GM18502 (cell line): ENCODE measurements at regions not wholly inside any gene's neighbourhood (a gene's known extent, or its start where the extent isn't known, plus 50 kb on each side); places are given as distances from the start of the nearest gene placed in this dataset.
"Not testable (repeated sequence)": the region's sequence is repeated elsewhere in the genome, so short reads cannot be mapped to it uniquely, and the experiment has no call there.

ENCODE experiments used
- ATAC-seq: cut with Tn5 transposase; IDR thresholded peaks from one replicate; pipeline ENCODE4 v1.9.1; 2021; ENCODE audit warnings: mild to moderate bottlenecking; ENCODE audit not compliant: unreplicated experiment, poor library complexity

DNA sequence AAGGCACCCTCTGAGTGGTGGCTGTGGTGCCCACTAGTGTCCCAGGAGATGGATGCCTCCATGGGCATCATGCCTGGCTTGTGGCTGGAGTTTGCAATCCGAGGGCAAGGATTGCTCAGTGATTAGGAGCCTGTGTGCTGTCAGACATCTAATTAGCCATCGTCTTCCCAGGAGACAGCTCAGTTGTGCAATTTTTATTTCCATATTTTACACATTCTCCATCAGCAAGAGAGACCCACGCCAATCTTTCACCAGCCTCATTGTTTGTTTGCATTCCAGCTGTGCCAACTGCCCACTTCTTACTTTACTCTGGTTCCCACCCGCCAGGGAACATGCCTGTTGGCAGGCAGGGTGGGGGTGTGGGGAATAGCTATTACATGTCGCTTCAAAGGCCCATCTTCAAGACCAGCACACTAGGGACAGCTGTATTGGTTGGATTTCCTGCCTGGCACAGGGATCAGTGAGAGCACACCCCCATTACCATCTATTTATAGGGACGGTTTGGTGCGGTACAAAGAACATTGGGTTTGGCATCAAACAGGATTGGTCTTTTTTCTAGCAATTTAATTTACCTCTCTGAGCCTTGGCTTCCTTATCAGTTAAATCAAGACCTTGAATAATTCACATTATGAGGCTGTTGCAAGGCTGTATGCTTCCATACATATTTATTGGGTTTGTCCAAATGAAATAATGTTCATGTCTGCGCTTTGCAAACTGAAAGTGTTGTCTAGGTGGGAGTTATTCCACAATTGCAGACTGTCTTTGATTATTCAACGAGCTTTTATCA is 80.7 kb upstream of the NAV2 start:
- no peak for ATAC-seq

DNA sequence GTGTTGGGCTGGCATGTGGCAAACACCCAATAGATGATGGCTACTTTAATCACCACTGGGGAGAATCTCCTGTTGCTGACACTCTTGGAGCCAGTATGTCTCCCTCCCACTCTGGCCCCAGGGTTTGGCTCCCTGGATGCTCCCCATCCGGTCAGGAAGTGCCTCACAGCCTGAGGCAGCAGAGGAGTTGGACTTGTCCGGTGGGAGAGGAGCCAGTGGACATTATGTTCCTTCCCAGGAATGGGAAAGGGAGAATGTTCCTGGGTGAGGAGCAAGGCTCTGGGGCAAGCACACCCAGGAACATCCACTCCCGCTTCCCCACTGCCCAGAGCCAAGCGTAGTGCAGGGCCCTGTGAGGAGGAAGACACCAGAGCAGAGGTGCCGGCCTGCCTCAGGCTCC is 84.6 kb upstream of the NAV2 start:
- ATAC-seq: no peak

DNA sequence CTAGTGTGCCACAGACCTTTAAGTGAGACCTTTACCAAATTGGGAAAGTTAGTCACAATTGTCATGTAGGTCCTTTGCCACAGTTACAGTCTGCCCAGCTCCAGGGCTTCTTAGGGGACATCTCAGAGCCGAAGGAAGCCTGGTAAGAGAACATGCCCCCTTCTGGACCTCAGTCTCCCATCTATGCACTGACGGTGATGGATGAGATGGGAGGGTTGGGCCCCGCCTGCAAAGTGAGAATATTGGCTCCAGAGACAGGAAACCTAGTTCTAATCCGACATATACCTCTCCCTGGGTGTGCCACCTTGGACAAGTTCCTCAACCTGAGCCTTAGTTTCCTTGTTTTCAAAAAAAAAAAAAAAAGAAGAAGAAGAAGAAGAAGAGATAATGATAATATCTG is 85.1 kb upstream of the NAV2 start:
- ATAC-seq: no peak

DNA sequence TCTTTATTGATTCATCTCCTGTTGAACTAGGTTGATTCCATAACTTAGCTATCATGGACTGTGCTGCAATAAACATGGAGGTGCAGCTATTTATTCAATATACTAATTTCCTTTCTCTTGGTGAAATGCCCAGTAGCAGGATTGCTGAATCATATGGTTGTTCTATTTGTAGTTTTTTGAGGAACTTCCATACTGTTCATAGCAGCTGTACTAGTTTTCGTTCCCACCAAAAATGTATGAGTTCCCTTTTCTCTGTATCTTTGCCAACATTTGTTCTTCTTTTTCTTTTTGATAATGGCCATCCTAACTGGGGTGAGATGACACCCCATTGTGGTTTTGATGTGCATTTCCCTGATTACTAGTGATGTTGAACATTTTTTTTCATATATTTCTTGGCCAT is 87.2 kb upstream of the NAV2 start:
- ATAC-seq: no peak

DNA sequence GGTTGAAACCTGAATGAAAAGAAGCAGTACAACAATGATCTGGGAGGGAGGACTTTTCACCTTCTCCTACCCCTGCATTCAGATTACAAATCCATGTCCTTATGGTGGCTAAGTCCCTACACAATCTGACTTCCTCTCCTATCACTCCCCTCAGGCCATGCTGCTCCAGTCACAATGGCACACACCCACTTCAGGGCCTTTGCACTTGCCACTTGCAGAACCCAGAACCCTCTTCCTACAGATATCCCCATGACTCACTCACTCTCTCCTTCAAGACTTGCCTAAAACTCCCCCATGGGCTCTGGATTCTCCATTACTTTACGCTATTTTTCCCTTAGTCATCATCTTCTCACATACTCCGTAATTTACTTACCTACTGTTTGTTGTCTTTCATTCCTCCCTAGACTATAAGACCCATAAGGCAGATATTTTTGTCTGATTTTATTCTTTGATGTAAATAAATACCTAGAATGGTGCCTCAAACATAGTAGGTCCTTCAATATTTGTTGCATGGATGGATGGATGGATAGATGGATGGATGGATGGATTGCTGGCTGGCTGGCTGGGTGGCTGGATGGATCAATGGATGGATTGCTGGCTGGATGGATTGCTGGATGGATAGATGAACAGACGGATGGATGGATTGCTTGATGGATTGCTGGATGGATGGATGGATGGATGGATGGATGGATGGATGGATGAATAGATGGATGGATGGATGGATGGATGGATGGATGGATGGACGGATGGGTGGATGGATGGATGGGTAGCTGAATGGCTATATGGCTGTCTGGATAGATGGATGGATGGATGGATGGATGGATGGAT is 94.7 kb upstream of the NAV2 start:
- ATAC-seq: no peak

DNA sequence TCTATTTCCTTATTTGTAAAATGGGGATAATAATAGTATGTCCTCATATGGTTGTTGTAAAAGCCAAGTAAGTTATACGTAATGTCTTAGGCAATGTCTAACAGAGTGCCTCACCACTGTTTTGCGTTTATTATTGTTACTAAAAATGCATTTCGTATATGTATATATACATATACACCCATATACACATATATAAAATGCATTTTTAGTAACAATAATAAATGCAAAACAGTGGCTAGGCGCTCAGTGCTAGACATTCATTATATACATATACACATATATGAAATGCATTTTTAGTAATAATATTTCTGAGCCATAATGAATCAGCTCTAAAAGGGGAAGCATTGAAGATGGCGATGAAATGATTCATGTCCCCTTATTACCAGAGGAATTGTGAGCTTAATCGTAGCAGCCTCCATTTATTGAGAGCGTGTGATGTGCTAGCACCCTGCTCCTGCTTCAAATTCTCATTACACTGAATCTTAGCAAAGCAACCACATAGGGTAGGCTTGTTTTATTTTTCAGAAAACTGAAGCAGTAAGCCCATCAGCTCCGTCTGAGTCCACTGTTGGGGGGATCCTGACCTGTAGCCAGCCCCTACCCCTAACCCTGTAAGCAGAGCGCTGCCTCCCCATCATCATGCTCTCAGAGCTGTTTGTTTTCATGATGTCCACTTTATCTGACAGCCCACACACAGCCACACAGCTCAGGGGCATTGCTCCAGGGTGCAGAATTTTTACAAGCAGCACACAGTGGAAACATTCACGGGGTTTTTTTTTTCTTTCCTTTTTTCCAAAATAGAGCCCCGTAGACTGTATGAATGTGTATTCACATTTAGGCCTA is 97.1 kb upstream of the NAV2 start:
- no peak for ATAC-seq

DNA sequence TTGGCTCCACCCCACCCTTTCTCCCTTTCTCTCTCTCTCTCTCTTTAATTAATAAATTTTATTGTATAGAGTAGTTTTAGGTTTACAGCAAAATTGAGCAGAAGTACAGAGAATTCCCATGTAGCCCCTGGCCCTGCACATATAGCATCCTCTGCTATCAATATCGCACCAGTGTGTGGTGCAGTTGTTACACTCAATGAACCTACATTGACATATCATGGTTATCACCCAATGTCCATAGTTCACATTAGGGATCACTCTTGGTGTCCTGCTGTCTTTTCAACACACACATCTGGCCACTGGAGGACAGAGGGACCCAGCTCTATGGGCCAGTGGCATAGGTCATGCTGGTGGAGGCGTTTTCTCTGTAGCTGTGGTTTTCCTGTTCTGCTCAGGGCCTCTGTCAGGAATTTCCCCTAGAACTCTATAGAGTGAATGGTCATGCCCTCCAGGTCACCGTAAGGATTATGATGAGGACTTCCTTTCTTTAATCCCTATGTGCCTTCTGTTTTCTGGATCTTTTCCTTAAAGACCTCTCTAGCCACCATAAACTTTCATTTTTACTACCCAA is 98.2 kb upstream of the NAV2 start:
- ATAC-seq: no peak

DNA sequence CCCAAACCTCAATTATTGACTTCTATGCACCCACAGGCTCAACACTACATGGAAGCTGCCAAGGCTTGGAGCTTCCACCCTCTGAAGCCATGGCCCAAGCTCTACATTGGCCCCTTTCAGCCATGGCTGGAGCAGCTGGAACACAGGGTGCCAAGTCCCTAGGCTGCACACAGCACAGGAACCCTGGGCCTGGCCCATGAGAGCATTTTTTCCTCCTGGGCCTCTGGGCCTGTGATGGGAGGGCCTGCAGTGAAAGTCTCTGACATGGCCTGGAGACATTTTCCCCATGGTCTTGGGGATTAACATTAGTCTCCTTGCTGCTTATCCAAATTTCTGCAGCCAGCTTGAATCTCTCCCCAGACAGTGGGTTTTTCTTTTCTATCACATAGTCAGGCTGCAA is 100.6 kb upstream of the NAV2 start:
- not testable (repeated sequence) for ATAC-seq

DNA sequence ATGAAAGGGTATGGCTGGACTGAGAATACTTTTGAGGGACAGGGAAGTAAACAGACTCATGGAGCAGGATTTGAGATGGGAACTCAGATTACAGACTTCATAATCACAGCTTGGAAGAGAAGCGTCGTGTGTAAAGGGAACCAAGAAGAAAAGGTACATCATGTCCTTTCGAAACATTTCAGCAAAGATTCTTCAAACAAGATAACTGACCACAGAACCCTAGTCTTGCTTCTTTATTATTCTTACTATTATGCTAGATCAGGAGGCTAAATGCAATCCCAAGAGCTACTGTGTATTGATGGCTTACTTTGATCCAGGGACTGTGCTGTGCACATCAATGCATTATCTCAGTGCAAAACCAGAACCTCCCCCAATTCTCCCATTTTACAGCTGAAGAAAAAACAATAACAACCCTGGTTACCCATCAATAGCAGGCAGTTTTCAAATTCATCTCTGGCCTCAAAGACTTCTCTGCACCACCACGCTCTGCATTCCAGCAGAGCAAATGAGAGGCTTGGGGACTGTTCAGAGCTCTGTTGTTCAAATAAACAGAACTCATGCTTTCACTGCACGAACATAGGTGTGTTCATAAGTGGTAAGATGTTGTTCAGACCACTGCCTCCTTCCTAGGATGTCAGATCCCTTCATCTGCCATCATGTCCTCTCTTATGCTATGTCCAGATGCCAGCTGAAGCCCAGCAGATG is 104.8 kb upstream of the NAV2 start:
- no peak for ATAC-seq

DNA sequence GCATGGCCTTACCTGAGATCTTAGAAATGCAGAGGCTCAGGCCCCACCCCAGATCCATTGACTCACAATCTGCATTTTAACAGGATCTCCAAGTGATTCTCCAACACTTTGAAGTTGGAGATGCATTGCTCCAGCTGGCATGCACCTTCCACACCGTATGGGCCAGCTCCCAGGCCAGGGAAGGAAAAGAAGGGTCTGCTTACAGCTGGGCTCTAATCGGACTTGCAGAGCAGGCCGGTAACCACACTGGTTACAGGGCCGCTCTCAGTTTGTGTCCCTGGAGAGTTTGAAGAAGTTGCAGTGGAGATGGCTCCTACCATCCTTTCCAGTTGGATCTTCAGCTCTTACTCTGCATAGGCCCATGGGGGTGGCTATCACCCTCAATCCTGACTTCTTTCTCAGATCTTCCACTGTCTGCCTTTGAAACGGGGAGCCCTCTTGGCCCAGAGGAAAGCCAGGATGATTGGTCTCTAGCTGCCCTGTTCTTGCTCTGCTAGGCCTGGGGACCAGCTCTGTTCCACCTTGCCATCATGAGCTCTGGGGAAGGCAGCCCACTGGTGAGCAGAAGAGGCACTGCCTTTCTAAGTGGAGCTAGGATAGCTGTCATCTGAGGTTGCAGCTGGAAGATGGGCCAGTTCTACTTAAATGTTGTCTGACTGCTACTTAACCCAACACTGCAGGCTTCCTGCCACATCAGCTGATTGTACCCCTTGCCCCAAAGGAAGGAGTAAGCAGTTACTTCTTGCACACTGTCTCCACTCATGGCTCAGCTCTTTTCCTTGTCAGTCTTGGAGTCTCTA is 105.6 kb upstream of the NAV2 start:
- no peak for ATAC-seq

DNA sequence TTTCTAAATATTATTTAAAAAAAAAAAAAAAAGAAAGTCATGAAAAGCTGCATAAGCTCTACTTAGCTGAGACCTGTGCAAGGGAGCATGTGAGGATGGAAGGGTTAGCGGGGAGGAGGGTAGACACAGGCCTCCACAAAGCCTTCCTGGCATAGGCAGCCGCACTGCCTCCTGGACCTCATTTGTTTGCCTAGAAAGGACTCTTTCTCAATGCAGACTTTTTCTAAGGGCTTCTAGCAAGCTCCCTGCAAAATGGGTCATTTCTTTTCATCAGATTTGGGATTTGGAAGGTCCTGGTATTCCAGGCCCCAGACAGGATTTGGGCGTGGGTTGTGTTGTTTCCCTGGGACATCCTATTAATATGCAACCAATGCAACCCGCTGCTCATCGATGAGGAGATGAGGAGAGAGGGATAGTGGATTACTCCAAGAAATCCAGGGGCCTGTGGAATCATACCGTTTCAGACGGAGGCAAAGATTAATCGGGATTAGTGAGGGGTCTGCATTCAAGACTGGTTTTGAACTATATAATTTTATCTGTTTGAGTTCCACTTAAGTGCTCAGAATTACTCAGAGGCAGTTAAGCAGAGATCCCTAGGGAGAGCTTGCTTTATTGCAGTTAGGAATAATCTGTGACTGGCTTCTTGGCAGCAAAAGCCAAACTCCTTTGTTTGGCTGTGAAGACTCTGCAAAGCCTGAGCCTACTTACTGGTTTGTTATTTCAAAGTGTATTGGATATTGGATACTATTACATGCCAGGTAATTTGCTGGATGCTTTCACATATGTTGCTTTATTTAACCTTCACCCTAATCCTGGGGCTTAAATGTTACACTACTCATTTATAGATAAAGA is 106.9 kb upstream of the NAV2 start:
- no peak for ATAC-seq

DNA sequence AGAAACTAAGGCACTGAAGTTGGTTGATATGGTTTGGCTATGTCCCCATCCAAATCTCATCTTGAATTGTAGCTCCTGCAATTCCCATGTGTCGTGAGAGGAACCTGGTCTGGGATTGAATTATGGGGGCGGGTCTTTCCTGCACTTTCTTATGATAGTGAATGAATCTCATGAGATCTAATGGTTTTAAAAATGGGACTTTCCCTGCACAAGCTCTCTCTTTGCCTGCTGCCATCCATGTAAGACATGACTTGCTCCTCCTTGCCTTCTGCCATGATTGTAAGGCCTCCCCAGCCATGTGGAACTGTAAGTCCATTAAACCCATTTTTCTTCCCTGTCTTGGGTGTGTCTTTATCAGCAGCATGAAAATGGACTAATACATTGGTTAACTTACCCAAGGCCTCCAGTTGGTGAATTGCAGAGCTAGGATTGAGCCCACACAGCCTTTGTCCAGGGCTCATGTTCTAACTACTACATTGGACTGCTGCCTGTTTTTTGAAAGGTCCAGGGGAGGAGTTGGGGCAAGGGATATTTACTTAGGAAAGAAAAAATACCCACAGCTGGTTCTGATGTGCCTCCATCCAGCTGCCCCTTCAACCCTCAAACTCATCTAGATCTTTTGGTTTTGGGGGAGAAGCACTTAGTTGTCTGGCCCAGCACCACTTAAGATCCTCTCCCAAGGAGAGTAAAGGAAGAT is 107.8 kb upstream of the NAV2 start:
- ATAC-seq: no peak

DNA sequence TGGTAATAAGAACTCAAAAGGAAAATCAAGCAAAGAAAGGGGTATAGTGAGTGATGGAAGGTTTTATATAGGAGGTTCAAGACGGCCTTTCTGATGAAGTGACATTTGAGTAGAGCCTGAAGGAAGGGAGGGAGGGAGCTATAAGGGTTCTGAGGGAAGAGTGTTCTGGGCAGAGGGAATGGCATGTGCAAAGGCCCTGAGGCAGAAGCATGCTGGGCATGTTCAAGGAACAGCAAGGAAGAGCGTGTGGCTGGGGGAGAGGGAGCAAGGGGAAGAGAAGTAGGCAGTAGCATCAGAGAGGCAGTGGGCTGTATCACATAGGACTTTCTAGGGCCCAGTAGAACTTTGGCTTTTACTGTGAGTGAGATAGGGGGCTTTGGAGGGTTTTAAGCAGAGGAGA is 108.9 kb upstream of the NAV2 start:
- no peak for ATAC-seq

DNA sequence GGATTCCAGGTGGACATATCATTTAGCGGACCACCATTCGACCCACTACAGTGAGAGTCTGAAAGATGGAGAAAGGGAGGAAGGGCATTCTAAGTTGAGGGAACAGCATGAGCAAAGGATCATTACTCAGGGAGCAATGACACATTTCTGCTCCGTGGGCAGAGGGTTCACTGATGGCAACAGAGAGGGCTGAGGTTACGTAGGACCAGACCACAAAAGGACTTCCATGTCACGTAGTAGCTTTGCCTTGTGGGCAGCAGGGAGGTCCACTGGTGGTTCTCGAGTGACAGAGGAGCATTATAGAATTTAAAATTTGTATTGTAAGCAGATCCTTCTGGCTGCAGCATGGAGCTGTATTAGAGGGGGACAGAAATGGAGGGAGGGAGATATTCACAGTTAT is 109.7 kb upstream of the NAV2 start:
- ATAC-seq: no peak

DNA sequence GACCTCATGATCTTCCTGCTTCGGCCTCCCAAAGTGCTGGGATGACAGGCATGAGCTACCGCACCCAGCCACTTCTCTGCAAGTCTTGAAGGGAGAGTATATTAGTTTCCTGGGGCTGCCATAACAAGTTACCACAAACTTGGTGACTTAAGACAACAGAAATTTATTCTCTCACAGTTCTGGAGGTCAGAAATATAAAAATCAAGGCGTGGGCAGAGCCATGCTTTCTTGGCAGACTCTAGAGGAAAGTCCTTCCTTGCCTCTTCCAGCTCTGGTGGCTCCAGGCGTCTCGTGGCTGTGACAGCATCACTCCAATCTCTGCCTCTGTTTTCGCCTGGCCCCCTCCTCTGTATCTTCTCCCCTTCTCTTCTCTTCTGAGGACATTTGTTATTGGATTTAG is 110.2 kb upstream of the NAV2 start:
- ATAC-seq: no peak

DNA sequence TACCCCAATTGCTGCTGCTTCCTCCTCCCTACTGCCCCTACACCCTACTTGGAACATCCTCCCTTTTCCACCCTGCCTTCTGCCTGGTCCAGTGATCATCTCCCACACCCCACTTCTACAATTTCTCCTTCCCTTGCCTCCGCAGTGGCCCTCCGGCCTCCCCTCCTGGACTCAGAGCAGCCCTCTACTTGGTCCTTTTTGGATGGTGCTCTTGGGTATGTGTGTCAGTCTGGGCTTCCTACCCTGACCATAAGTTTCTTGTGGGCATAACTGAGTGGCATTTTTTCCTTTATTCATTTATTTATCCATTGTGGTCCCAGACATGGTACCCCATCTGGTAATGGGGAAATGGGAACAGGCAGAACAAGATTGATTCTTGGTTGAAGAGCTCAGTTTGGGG is 111.4 kb upstream of the NAV2 start:
- ATAC-seq: no peak

DNA sequence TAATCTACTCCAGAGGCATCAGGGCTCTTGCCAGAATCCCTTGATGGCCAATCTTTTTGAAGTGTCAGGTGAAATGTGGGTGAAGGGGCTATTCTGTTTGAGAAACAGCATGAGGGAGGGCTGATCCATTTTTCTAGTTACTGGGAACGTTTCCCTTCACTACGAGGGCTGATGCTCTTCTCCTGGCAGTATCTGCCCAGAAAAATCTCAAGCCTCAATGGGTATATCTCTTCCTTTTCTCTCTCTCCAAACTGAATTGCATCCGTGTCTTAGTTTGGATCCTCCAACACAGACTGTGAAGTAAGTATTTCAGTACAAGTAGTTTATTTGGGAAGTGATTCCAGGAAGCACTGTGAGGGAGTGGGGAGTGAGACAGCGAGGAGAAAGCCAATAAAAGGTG is 113.0 kb upstream of the NAV2 start:
- no peak for ATAC-seq
